ENCODE measurements at regions not wholly inside any gene's neighbourhood (a gene's known extent, or its start where the extent isn't known, plus 50 kb on each side); places are given as distances from the start of the nearest gene placed in this dataset.

GRCh38 chr10:120702032-120702431 lies 149.1 kb upstream of the WDR11 start:
- no peak for DNase-seq

- no peak for DNase-seq
Measured at GRCh38 chr10:120705309-120705708, 145.9 kb upstream of the WDR11 start.

DNA sequence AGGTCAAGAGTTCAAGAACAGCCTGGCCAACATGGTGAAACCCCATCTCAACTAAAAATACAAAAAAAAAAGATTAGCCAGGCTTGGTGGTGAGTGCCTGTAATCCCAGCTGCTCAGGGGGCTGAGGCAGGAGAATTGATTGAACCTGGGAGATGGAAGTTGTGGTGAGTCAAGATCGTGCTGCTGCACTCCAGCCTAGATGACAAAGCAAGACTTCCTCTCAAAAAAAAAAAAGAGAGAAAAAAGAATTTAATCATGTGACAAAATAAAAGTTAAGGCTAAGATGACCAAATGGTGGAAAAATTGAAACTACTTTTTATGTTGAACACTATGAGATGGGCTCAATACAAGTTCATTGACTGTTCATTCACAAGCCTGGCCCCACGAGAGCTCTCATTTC lies 141.1 kb upstream of the WDR11 start:
- DNase-seq, result no peak

DNA sequence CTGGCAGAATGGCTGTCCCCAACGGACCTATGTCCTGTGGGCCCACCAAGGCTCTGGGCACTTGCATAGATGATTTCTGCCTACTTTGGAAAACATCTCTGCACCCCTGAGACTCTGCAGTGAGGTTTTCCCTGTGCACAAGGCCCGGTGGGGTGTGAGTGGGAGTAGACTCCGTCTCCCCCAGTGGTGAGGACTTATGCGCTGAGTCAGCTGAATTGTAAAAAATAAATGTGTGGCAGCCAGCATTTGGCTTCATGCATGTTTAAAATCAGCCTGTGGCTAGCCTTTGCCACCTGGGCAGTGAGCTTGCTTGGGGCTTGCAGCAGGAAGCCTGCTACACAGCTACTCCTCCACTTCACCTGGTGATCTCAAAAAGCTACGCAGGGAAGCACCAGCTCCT lies 139.3 kb upstream of the WDR11 start:
- DNase-seq, result no peak

GRCh38 chr10:120713573-120714205 lies 137.5 kb upstream of the WDR11 start:
- no peak for DNase-seq

- DNase-seq, result no peak
Measured at GRCh38 chr10:120715171-120715570, 136.0 kb upstream of the WDR11 start.

DNA sequence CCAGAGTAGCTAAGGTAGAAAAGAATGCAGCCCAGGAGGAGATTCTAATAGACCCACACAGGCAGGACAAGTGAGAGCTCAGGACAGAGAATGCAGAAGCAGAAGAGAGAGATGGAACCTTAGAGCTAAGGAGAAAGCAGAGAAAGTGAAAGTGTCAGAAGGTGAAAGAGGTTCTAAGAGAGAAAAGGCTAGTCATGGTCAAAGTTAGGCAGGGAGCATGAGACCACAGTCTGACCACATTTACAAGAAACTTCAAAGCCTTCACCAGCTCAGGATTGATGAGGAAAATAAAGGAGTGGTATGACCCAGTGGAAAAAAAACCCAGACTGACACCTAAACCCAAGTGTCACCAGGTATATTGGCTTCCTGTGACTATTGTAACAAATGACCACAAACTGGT lies 131.8 kb upstream of the WDR11 start:
- DNase-seq, result no peak

DNA sequence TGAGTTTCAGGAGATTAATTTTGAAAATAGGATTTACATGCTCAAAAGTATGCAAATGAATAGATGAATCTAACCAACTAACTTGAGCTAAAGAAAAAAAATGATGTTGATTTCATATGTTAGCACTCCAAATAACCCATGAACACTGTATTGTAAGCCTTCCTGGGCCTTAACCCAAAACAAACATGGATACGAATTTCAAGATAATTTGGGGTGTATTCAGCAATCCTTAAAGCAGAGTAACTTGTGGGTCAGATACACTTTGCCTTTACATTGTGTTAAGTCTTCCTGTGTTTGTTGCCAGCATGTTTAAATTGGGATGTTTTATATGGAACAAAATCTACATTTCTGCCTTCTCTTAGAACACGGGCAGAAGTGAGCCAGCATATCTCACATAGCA lies 124.2 kb upstream of the WDR11 start:
- no peak for DNase-seq

- no peak for DNase-seq
Measured at GRCh38 chr10:120729547-120729946, 121.6 kb upstream of the WDR11 start.

DNA sequence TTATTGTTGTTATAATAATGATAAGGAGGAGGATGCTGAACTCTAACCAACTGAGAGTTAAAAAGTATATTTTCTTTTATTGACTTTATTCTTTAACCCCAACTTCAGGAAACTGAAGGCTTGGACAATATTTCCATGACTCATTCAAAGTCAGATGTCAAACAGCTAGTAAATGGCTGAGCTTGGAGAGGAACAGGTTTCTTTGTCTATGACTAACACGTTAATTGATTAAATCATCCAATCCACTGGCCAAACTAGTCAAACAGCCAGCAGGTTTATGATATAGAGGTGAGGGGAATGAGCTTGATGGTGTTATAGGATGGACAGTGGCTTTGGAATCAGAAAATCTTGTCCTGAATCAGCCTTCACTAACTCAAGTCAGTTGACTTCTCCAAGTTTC lies 119.1 kb upstream of the WDR11 start:
- no peak for DNase-seq

- DNase-seq, result no peak
Measured at GRCh38 chr10:120732643-120733313, 118.4 kb upstream of the WDR11 start.

- no peak for DNase-seq
Measured at GRCh38 chr10:120734483-120735078, 116.6 kb upstream of the WDR11 start.

DNA sequence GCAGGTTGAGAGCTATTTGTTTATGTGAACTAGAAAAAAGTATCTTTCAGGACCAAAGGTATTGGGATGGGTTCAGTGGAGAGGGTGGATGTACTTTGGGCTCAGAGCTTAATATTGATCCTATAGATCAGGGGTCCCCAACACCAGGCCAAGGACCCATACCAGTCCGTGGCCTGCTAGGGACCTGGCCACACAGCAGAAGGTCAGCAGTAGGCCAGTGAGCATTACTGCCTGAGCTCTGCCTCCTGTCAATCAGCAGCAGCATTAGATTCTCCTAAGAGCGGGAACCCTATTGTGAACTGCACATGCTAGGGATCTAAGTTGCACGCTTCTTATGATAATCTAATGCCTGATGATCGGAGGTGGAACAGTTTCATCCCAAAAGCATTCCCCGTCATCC lies 115.8 kb upstream of the WDR11 start:
- no peak for DNase-seq

DNA sequence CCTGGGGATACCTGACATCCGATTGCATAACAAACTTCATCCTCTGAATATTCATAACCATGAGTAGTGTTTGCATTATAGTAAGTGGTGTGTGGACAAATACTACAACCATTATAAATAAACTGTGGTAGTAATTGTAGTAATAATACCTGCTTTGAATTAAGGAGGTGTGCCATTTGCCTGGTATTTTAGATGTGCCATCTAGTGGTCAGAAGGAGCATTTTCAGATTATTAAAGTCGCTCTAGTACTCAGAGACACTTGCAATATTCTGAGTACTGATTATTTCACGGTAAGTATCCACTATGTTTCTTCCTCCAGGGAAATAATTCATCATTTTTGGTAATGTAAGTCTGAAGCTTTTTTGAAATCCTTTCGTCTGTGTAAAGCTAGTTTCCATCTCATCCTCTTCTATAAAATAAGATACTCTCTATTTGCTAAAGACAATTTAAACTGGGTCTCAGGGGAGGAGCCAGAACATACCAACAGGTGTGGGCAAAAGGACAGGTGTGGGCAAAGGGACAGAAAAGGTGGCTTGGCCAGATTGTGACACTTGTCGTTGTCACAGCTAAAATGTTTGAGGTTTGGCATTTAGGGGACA lies 115.3 kb upstream of the WDR11 start:
- no peak for DNase-seq

GRCh38 chr10:120736377-120736776 lies 114.8 kb upstream of the WDR11 start:
- DNase-seq, result no peak

GRCh38 chr10:120738658-120739057 lies 112.5 kb upstream of the WDR11 start:
- DNase-seq, result no peak

DNA sequence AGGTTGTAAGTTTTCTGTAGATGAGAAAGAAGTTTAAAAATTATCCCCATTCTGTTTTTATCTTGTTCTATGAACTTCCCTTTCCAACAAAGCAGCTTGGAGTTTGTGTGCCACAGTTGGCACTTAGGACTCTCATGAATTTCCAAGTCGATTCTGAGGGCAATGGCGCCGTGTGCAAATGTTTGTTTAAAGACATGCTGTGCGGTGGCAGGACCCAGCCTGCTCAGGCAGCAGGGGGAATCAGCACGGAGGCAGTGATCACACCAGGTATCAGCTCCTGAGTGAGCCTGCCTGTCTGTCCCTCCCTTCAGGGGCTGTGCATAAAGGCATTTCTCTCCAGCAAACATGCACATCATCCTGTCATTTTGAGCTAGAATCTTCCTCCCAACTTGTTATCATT lies 109.8 kb upstream of the WDR11 start:
- no peak for DNase-seq

- no peak for DNase-seq
Measured at GRCh38 chr10:120742373-120742772, 108.8 kb upstream of the WDR11 start.

- DNase-seq, result no peak
Measured at GRCh38 chr10:120744040-120744439, 107.1 kb upstream of the WDR11 start.

DNA sequence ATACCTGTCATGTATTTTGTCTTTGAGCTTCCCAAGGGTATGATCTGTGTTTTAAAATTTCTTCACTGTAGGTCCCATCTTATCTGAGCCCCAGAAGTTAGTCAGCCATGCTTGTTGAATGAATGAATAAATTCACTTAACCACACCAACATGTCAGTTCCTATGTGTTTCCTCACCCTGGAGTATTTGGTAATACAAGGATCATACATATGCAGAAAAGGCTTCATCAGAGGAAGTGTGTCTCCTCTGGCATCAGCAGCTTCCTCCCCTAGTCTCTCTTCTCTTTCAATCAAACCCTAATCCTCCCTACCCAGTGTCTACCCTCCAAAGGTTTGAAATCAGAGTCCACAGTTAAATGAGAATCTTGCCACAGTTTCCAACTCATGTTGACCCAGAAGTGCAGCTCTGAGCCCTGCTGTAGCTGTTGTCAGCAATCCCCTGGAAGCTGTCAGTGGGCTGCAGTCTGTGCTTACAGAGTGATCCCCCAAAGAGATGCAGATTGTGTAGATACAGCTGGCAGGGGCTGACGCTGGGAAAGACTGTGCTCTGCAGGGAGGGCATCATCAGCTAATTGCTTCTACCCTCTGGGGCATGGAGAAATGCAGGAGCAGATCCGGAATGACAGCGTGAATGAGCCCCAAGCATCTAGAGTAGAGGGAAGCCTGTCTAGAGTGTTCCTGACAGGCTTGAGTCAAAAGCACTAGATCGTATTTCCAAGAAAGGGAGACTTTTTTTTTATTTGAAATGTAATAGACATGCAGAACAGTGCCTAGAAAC lies 105.0 kb upstream of the WDR11 start:
- DNase-seq, result no peak

DNA sequence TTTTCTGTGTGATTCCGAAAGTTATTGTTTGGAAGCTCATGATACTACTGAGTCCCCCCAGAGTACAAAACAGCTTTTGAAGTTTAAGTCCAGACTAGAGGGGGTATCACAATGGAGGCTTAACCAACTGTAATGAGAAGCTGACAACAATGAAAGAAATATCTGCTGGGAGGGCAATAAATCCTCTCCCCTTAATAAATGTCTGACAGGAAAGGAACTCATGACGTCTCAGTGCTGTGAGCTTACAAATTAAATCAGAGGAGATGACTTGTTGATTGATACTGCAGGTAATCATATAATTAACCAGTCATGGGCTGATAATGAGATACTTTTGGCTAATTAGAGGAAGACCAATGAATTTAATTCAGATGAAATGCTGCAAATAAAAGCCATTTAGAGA lies 102.6 kb upstream of the WDR11 start:
- no peak for DNase-seq

- no peak for DNase-seq
Measured at GRCh38 chr10:120749072-120749471, 102.1 kb upstream of the WDR11 start.
